HCEC 1CT (cell line): ENCODE measurements at regions not wholly inside any gene's neighbourhood (a gene's known extent, or its start where the extent isn't known, plus 50 kb on each side); places are given as distances from the start of the nearest gene placed in this dataset.
"Not testable (repeated sequence)": the region's sequence is repeated elsewhere in the genome, so short reads cannot be mapped to it uniquely, and the experiment has no call there.

ENCODE experiments used
- DNase-seq: peaks from one replicate; pipeline ENCODE4 v3.0.0-alpha.2; 2017

DNA sequence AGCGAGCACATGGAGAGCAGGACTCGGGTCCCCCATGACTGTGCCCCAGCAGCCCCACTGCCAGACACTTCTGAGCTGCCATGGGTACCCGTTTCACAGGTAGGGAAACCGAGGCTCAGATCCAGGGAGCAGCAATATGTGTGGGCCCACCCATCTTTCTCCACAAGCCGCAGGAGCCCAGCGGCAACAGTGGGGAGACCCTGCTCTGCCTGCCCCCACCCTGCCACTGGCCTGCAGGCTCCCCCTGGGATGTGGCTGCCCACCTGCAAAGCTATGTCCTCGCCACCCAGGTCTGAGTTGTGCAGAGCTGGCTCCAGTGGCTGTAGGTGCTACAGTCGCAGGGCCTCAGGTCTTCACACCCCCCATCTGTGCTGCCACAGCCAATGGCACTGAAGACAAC, 50.6 kb upstream of the C1QTNF9B start:
- no peak for DNase-seq

GRCh38 chr13:23949200-23949599, 51.9 kb upstream of the C1QTNF9B start:
- DNase-seq: no peak

- no peak for DNase-seq
These were observed 52.4 kb upstream of the C1QTNF9B start for GRCh38 chr13:23949736-23950135.

- DNase-seq: no peak
These were observed 53.6 kb upstream of the C1QTNF9B start for GRCh38 chr13:23950736-23951510.

- DNase-seq: no peak
These were observed 55.5 kb upstream of the C1QTNF9B start for GRCh38 chr13:23952796-23953195.

DNA sequence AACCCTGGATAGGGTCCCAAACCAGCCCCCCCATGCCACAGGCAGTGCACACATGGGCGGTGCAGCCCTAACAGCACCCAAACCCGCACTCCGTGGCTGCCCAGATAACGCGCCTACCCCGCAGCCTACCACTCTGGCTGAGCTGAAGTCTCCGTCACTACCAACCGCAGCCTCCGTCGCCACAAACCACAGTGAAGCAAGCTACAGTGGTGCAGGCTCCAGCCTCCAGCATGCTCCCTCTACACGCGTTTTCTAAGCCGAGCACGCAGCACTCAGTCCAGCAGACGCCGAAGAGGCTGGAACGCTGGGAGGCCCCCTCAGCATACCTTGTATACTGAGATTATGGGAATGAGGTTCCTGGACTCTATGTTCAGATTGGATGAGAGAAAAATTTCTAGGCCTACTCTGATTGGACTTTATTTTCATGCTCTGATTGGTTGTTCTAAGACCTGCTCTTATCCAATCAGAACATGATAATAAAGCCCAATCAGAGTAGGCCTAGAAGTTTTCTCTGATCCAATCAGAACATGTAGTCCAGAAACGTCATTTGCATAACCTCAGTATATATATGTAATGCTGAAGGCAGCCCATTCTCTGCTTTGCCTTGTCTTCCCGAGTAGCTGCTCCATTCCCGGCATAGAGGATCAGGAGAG, 56.7 kb upstream of the C1QTNF9B start:
- DNase-seq: no peak

- no peak for DNase-seq
These were observed 57.8 kb upstream of the C1QTNF9B start for GRCh38 chr13:23955064-23955463.

DNA sequence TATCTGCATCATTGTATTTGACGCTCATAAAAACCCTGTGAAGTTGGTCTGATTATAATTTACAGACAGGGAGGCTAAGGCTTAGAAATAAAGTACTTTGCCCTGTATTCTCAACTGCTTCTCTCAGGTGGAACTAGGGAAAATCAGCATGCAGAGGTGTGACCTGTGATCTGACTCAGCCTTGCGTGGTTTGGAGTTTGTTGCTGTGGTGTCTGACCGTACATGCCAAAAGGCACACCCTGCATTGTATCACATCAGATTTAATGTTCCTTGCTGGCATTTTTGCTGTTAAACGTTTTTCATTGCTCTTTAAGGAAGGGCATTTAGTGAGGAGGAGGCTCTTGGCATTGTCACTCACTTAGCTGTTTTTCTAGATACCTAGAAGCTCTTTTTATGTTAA, 58.8 kb upstream of the C1QTNF9B start:
- DNase-seq: peak; percentile 63

DNA sequence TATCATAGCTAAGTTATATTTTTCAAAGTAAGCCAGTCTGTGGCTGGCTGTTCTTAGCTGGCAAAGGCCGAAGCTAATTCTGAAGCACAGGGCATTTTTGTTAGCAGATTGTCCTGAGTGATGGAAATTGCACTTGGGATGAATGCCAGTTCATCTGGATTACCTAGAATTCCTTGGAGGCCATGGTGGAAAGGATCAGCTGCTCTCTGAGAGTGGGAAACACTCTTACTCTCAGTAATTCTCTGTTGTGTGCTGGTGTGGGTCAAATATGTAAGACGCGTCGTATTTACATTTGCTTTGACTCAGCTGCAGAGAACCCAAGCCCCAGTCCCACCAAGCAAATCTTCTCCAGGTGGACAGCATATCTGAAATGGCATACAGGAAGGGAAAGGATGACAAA, 60.7 kb upstream of the C1QTNF9B start:
- DNase-seq: no peak

DNA sequence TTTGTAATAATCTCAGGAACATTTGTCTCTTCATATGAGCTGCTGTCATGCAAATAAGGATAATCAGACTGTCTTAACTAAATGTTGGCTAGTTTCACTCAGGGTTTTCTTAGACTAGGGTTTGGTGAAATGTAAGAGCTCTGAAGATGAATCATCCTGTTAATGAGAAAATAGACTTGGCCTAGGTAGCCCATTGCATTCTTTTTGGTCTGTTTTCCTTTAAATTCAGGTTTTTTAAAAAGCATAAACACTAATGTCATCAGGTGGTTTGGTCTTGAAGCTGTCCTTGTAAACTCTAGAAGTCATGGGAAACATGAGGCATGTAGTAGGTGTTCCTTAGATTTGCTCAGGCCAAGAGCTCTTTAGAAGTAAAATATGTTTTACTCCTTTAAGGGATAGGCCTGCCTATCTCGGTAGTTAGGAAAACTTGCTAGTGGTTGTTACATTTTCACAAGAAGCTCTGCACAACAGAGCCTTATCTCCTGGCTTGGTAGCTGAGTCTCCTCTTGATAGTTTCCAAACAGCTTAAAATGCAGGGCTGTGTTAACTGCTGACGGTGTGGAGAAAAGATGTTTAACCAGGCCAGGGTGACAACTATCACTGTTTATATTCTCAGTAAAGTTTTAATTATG, 62.0 kb upstream of the C1QTNF9B start:
- DNase-seq: no peak

DNA sequence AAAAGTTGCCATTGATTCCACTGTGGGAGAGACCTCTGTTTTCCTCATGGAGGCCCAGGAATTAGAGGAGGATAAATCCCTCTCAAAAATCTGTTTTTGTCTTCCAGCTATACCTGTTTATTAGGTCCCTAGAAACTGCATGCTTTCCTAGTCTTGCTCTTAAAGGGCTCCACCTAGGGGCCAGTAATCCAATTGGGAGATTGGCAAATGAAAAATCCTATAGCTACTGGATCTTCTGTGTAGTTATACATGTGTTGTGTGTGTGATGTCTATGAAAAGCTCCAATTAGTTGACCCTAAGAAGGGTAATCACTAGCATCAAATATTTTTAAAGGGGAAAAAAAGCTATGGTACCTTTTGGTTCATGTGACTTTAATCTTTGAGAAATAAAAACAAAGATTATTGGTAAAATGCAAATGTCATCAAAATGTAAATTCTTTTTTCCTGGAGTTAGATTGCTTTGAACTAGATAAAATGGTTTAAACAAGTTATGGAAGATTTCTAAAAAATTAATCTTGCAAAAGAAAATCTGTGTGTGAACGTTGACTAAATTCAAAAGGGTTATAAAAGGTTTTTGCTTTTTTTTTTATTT, 63.4 kb upstream of the C1QTNF9B start:
- peak; percentile 57 for DNase-seq

GRCh38 chr13:23963184-23963931, 66.1 kb upstream of the C1QTNF9B start:
- DNase-seq: no peak

DNA sequence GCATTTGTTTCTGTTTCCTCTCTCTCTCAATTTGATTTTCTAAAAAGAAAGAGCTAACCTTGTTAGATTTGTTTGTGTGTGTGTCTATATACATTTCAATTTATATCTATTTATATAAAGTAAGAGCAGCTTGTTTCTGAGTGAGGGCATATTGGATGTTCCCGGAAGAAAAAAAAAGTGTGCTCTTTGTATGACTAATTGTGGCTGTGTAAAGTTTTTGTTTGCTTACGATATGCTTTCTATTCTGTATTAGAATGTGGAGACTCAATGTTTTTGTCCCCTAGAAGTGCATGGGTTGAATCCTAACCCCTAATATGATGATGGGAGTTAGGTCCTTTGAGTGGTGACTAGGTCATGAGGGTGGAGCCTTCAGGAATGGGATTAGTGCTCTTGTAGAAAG, 66.6 kb upstream of the C1QTNF9B start:
- peak; percentile 35 for DNase-seq

GRCh38 chr13:23965346-23965745, 68.0 kb upstream of the C1QTNF9B start:
- no peak for DNase-seq

DNA sequence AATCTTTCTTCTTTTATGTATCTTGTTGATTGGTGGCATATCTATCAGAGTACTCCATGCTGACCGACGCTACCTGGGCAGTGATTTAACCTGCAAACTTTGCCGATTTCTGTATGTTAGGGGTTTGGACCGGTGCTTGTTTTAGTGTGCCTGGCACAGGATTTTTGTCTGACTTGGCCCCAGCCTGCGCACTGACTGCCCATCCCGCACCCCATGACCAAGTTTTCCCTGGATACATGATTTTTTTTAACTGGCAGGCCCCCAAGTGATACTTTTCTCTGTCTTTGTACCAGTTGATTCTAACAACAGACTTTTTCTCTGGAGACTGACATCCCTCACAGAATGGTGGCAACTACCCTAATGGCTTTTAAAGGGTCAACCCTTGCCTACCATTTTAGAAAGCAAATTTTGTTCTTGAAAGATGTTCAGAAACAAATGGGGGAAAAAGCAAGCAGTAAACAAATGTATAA, 69.0 kb upstream of the C1QTNF9B start:
- DNase-seq: no peak

- DNase-seq: no peak
These were observed 69.7 kb upstream of the C1QTNF9B start for GRCh38 chr13:23966691-23967615.

- not testable (repeated sequence) for DNase-seq
These were observed 70.5 kb upstream of the C1QTNF9B start for GRCh38 chr13:23967792-23968191.

GRCh38 chr13:23969647-23970046, 72.3 kb upstream of the C1QTNF9B start:
- DNase-seq: no peak

DNA sequence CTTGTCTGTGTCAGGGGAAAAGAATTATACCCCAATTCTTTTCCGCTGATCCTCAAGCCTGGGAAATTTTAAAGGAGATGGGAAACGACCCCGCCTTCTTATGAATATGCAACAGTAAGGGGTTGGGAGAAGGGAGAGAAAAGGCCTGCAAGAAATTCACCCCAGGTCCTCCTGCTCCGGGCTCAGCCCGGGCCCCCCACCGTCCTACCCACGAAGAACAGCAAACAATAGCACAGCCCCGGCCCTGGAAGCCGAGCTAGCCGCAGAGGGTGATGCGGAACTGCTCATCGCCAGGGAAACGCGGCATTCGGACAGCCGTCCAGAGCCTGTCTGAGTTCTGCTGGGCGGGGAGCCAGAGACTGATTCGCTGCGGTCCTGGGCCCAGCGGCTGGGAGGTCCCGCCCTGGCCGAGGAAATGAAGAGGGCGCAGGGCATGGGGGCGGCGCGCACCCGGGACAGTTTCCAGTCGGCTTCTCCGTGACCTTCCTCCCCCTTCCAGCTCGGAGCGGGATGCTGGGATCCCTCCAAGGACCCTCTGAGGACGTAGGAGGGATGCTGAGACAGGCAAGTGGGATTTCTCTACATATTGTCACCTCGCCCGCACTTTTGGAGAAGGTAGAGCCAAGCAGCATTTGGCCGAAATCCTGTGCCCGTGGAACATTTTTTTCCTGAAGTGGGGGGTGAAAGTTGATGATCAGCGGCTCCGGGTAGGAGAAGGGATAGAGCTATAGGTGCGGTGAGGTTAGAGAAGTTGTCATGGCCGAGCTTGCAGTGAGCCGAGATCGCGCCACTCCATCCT, 82.3 kb upstream of the C1QTNF9B start:
- DNase-seq: peak; percentile 82

DNA sequence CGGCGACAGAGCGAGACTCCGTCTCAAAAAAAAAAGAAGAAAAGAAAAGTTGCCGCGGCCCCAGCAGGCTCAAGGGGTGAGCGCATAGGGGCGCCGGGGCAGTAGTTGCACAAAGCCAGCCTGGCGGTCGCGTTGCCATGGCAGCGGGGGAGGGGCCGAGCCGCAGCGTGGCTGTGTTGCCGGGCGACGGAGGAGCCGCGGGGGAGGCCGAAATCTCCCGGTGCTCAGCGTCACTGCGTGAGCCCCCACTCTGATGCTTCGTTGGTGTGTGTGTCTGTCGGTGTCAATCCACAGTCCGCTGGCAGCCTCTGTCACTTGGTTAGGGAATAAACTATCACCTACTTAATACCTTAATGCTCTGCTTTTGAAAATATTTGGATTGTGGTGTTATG, 82.9 kb upstream of the C1QTNF9B start:
- DNase-seq: peak; percentile 70

GRCh38 chr13:23983671-23984070, 86.4 kb upstream of the C1QTNF9B start:
- no peak for DNase-seq
